T-helper 17 cell (primary cell): ENCODE measurements at regions not wholly inside any gene's neighbourhood (a gene's known extent, or its start where the extent isn't known, plus 50 kb on each side); places are given as distances from the start of the nearest gene placed in this dataset.
"Not testable (repeated sequence)": the region's sequence is repeated elsewhere in the genome, so short reads cannot be mapped to it uniquely, and the experiment has no call there.

ENCODE experiments used
- ATAC-seq: fragments of 150-1000 bp; cut with Tn5 transposase; 2 replicates; pipeline ENCODE4 v1.10.0; 2021; ENCODE audit warnings: mild to moderate bottlenecking, moderate library complexity
- DNase-seq, 3 donors: peaks; one replicate each; pipeline versions ENCODE4 v3.0.0 to v3.0.0-alpha.2; 2020 to 2021
- H3K9me3 ChIP-seq: one replicate; pipeline ENCODE4 v1.7.0; 2013; ENCODE audit warnings: low read length, mild to moderate bottlenecking; ENCODE audit not compliant: control insufficient read depth, poor library complexity, severe bottlenecking
- H3K27ac Mint-ChIP-seq: one replicate; pipeline ENCODE4 v1.8.0; 2022; ENCODE audit warnings: mild to moderate bottlenecking, moderate library complexity, mixed read lengths
- H3K27me3 Mint-ChIP-seq: one replicate; pipeline ENCODE4 v1.8.0; 2022; ENCODE audit warnings: mixed read lengths
- H3K36me3 Mint-ChIP-seq: one replicate; pipeline ENCODE4 v1.8.0; 2022; ENCODE audit warnings: low read depth, mixed read lengths
- H3K4me1 Mint-ChIP-seq: one replicate; pipeline ENCODE4 v1.8.0; 2022; ENCODE audit warnings: mild to moderate bottlenecking, mixed read lengths
- H3K4me3 Mint-ChIP-seq: one replicate; pipeline ENCODE4 v1.8.0; 2022; ENCODE audit warnings: mild to moderate bottlenecking, moderate library complexity, mixed read lengths

DNA sequence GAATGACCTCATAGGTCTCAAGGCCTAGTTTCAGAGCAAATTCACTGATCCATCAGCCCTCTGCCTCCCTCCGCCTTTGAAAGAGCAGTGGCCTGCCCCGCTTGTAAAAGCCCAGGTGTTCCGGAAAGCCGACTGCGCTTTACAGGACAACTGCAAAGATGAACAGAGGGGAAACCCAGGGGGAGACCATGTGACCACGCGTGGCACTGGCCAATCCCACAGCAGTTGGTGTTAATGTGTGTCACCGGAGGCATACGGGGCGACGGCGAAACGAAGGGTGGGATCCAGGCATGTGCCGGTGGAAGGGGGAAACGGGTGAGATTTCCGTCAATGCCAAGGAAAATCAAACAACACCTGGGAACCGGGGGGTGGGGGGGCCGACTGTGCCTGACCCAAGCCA, 684.4 kb upstream of the TPTE start:
- not testable (repeated sequence) for H3K36me3 Mint-ChIP-seq, H3K4me1 Mint-ChIP-seq, H3K9me3 ChIP-seq, H3K4me3 Mint-ChIP-seq, H3K27ac Mint-ChIP-seq, H3K27me3 Mint-ChIP-seq, DNase-seq, ATAC-seq

DNA sequence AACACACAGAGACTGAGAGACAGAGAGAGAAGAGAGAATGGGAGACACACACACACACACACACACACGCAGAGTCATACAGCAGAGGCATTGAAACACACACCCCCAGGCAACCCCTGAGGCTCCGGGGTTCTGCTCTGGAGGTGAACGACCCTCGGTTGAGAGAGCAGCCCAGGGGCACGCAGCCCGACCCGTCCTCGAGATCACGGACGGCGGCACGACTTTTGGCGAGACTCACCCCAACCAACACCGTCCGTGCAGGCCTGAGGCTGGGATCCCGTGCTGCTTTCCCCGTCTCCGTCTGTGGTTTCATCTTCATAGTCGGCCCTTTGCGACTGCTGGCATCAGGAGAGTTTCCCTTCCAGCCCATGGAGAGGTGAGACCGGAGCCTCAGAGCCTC, 683.9 kb upstream of the TPTE start:
- H3K9me3 ChIP-seq, H3K4me1 Mint-ChIP-seq, ATAC-seq, H3K27ac Mint-ChIP-seq, H3K36me3 Mint-ChIP-seq, H3K27me3 Mint-ChIP-seq, H3K4me3 Mint-ChIP-seq, DNase-seq: not testable (repeated sequence)

DNA sequence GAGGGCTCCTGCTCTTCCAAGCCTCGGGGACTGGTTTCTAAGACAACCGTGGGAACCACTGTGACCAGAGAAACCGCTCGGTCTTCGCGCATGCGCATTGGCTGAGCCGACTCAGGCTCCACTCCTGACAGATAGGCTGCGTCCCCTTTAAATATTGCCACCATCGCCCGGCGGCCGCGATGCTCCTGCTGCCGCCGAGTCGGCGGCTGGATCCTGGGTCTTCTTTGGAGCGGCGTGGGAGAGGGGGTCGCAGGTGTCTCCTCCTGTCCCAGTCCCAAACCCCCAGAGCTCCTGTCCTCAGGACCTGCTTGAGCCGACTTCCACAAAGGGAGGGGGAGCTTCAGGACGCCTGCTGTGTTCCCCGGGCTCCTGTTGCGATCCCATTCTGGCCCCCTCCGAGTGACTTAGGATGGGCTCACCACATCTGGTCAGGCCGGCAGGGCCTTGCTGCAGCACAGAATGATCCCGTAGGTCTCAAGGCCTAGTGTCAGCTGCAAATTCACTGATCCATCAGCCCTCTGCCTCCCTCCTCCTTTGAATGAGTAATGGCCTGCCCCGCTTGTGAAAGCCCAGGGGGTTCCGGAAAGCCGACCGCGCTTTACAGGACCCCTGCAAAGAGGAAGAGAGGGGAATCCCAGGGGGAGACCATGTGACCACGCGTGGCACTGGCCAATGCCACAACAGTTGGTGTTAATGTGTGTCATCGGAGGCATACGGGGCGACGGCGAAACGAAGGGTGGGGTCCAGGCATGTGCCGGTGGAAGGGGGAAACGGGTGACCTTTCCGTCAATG, 683.2 kb upstream of the TPTE start:
- H3K4me3 Mint-ChIP-seq = no peak overlapping the region
- no peak overlapping the region for H3K27ac Mint-ChIP-seq
- H3K9me3 ChIP-seq = peaks cover 4% of the 10 kb centered on the region
- no peaks in the 10 kb centered on the region for H3K4me1 Mint-ChIP-seq
- H3K27me3 Mint-ChIP-seq = no peaks in the 10 kb centered on the region
- no peaks in the 10 kb centered on the region for H3K36me3 Mint-ChIP-seq
- ATAC-seq = no peak
- no peak for DNase-seq

DNA sequence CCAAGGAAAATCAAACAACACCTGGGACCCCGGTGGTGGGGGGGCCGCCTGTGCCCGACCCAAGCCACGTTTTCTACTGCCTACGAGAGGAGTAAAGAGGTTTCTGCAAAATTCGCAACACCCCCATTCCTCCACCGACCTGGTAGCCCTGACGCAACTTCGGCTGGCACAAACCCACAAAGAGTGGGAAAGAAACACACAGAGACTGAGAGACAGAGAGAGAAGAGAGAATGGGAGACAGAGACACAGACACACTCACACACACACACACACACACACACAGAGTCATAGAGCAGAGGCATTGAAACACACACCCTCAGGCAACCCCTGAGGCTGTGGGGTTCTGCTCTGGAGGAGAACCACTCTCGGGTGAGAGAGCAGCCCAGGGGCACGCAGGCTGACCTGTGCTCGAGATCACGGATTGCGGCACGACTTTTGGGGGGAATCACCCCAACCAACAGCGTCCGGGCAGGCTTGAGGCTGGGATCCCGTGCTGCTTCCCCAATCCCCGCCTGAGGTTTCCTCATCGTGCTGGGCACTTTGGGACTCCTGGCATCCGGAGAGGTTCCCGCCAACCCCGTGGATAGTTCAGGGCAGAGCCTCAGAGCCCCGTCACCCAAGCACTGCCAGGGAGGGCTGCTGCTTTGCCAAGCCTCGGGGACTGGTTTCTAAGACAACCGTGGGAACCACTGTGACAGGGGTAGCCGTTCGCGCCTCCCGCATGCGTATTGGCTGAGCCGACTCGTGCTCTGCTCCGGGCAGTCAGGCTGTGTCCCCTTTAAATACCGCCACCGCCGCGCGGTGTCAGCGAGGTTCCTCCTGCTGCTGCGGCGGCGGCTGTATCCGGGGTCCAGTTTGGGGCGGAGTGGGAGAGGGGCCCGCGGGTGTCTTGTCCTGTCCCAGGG, 682.4 kb upstream of the TPTE start:
- no peaks in the 10 kb centered on the region for H3K4me1 Mint-ChIP-seq
- no peaks in the 10 kb centered on the region for H3K27me3 Mint-ChIP-seq
- DNase-seq (no peak), ATAC-seq (no peak)
- H3K27ac Mint-ChIP-seq = no peak overlapping the region
- H3K9me3 ChIP-seq = peaks cover 4% of the 10 kb centered on the region
- no peak overlapping the region for H3K4me3 Mint-ChIP-seq
- H3K36me3 Mint-ChIP-seq = no peaks in the 10 kb centered on the region

DNA sequence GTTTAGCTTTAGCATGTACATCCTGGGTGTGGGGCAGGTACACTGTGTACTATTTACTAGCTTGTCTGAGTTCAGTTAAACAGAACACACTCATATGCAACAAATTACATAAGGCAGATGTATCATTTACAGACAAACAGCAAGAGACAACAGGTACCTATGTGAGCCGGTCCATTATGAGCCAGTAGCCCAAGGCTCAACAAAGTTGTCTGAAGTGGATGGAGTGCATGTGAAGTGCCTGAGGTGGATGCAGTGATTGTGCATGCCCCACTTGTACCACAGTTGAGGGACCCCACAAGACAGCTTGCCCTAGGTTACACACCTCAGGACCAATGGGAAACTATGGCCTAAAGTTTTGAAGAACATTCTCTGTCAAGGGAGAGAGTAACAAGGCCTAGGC, 677.3 kb upstream of the TPTE start:
- not testable (repeated sequence) for H3K27ac Mint-ChIP-seq, H3K4me1 Mint-ChIP-seq, H3K27me3 Mint-ChIP-seq, H3K36me3 Mint-ChIP-seq, H3K9me3 ChIP-seq, H3K4me3 Mint-ChIP-seq, ATAC-seq, DNase-seq

DNA sequence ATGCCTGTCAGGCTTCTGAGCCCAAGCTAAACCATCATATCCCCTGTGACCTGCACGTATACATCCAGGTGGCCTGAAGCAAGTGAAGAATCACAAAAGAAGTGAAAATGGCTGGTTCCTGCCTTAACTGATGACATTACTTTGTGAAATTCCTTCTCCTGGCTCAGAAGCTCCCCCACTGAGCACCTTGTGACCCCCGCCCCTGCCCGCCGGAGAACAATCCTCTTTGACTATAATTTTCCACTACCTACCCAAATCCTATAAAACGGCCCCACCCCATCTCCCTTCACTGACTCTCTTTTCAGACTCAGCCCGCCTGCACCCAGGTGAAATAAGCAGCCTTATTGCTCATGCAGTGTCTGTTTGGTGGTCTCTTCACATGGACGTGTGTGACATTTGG, 673.9 kb upstream of the TPTE start:
- not testable (repeated sequence) for H3K27ac Mint-ChIP-seq, H3K36me3 Mint-ChIP-seq, H3K9me3 ChIP-seq, ATAC-seq, H3K4me1 Mint-ChIP-seq, DNase-seq, H3K27me3 Mint-ChIP-seq, H3K4me3 Mint-ChIP-seq

DNA sequence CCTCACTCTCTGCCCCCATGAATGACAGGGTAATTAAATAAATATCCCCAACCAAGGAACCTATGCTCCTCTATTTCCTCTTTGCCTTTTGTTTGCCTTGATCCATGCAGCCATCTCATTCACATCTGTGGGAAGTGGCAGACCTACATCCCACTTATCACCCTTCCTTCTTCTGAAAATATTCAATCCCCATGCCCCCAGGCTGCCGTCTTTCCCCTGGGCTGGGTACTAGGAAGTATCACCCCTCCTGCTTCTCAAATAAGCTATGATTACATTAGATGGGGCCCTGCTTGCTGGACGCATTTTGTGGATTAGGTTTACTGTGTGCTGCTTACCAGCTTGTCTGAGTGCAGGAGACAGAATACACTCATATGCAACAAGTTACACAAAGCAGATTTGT, 670.2 kb upstream of the TPTE start:
- H3K36me3 Mint-ChIP-seq, H3K9me3 ChIP-seq, ATAC-seq, H3K27ac Mint-ChIP-seq, DNase-seq, H3K4me1 Mint-ChIP-seq, H3K27me3 Mint-ChIP-seq, H3K4me3 Mint-ChIP-seq: not testable (repeated sequence)

DNA sequence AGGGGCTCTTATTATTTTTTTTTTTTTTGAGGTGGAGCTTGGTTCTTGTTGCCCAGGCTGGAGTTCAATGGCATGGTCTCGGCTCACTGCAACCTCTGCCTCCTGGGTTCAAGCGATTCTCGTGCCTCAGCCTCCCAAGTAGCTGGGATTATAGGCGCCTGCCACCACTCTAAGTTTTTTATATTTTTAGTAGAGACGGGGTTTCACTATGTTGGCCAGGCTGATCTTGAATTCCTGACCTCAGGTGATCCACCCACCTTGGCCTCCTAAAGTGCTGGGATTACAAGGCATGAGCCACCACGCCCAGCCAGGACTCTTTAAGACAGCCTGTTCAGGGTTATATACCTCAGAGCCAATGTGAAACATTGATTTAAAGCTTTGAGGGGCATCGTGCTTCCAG, 669.7 kb upstream of the TPTE start:
- H3K4me1 Mint-ChIP-seq, H3K27me3 Mint-ChIP-seq, H3K27ac Mint-ChIP-seq, H3K4me3 Mint-ChIP-seq, H3K36me3 Mint-ChIP-seq, ATAC-seq, DNase-seq, H3K9me3 ChIP-seq: not testable (repeated sequence)

DNA sequence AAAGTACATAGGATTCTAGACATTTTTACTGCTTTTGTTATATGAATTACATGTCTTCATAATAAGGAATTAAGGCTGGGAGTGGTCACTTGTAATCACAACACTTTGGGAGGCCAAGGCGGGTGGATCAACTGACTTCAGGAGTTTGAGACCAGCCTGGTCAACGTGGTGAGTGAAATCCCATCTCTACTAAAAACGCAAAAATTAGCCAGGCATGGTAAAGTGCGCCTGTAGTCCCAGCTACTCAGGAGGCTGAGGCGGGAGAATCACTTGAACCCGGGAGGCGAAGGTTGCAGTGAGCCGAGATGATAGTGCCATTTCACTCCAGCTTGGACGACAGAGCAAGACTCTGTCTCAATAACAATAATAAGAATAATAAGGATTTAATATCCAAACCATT, 663.8 kb upstream of the TPTE start:
- not testable (repeated sequence) for H3K27me3 Mint-ChIP-seq, H3K4me1 Mint-ChIP-seq, H3K27ac Mint-ChIP-seq, H3K4me3 Mint-ChIP-seq, H3K36me3 Mint-ChIP-seq, DNase-seq, ATAC-seq, H3K9me3 ChIP-seq

DNA sequence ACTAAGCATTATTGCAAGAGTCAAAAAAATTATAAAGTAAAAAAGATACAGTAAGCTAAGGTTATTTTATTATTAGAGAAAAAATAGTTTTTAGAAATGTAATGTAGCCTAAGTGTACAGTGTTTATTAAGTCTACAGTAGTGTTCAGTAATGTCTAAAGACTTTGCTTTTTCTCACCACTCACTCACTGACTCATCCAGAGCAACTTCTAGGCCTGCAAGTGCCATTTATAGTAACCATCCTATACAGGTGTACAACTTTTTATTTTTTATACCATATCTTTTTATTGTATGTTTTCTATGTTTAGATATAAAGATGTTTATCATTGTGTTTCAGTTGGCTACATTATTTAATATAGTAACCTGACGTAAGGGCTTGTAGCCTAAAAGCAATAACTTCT, 661.5 kb upstream of the TPTE start:
- H3K36me3 Mint-ChIP-seq, DNase-seq, H3K27me3 Mint-ChIP-seq, H3K4me3 Mint-ChIP-seq, H3K4me1 Mint-ChIP-seq, H3K9me3 ChIP-seq, H3K27ac Mint-ChIP-seq, ATAC-seq: not testable (repeated sequence)

DNA sequence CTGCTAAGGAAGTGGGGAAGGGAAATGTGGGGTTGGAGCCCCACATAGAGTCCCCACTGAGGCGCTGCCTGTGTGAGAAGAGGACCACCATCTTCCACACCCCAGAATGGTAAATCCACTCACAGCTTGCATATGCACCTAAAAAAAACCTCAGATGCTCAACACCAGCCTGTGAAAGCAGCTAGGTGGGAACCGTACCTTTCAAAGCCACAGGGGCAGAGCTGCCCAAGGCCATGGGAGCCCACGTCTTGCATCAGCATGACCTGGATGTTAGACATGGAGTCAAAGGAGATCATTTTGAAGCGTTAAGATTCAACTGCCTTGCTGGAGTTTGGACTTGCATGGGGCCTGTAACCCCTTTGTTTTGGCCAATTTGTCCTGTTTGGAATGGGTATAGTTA, 658.9 kb upstream of the TPTE start:
- not testable (repeated sequence) for H3K27ac Mint-ChIP-seq, DNase-seq, ATAC-seq, H3K27me3 Mint-ChIP-seq, H3K36me3 Mint-ChIP-seq, H3K4me1 Mint-ChIP-seq, H3K4me3 Mint-ChIP-seq, H3K9me3 ChIP-seq

DNA sequence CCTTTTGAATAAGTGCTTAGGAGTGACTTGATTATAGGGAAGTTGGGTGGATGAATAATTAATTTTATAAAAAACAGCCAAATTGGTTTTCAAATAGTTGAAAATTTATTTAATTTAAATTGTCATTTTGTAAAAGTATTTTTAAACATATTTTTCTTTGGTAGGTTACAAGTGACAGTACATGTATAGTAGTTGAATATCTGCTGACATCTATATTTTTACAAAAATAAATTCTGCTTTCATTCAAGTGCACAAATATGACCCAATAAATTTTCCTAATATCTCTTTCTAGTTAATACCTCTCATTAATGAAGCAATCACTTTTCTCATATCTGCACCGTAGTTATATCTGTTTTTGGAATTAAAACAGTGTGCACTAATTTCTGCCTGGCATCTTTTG, 653.6 kb upstream of the TPTE start:
- H3K4me1 Mint-ChIP-seq, DNase-seq, H3K36me3 Mint-ChIP-seq, H3K4me3 Mint-ChIP-seq, ATAC-seq, H3K9me3 ChIP-seq, H3K27ac Mint-ChIP-seq, H3K27me3 Mint-ChIP-seq: not testable (repeated sequence)

DNA sequence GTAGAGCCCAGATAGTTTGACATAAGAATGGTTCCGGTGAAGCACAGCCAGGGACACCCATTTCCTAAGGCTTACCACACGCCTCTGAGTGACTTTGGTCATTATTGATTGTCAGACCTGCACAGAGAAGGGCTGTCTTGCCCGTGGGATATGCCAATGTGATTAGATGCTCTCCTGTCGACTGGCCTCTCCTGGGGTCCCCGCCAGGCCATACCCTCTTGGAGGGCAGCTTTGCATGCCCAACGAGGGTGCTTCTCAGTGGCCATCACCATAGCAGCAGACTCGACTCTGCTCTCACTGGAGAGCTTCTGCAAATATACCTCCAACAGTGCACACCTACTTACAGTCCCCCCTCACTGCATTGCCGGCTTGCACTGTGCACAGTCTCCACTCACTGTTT, 648.3 kb upstream of the TPTE start:
- not testable (repeated sequence) for ATAC-seq, DNase-seq, H3K27ac Mint-ChIP-seq, H3K4me3 Mint-ChIP-seq, H3K9me3 ChIP-seq, H3K27me3 Mint-ChIP-seq, H3K4me1 Mint-ChIP-seq, H3K36me3 Mint-ChIP-seq

DNA sequence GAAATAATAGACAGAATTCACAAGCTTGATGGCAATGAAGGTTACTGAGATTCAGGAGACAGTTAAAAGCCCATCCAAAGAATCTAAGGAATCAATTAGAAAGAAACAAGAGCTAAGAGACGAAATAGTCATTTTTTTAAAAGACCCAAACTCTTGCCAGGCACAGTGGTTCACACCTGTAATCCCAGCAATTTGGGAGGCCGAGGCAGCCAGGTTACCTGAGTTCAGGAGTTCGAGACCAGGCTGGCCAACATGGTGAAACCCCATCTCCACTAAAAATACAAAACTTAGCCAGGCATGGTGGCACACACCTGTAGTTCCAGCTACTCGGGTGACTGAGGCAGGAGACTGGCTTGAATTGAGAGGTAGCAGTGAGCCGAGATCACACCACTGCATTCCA, 647.2 kb upstream of the TPTE start:
- H3K27ac Mint-ChIP-seq, DNase-seq, H3K27me3 Mint-ChIP-seq, H3K4me1 Mint-ChIP-seq, H3K36me3 Mint-ChIP-seq, H3K9me3 ChIP-seq, ATAC-seq, H3K4me3 Mint-ChIP-seq: not testable (repeated sequence)
